A673 (cell line): ENCODE measurements at regions not wholly inside any gene's neighbourhood (a gene's known extent, or its start where the extent isn't known, plus 50 kb on each side); places are given as distances from the start of the nearest gene placed in this dataset.

Source experiments
- BruUV-seq: library from RNA; stranded (reverse); fragments of 400-500 nt; replicated peaks from 2 replicates; lab custom pipeline; 2021; lab: Mats Ljungman, UMichigan
- CTCF ChIA-PET: fragments of 300-600 bp; sonication (Branson Sonifier 250); formaldehyde crosslinking; loops from one replicate; lab custom pipeline; 2022; ENCODE audit warnings: antibody characterized with exemption; lab: Charles Lee
- POLR2A ChIA-PET: fragments of 300-600 bp; sonication (Branson Sonifier 250); formaldehyde crosslinking; loops from one replicate; lab custom pipeline; 2022; ENCODE audit warnings: antibody characterized with exemption; ENCODE audit not compliant: low non-redundant PET; lab: Charles Lee
- DNase-seq: peaks from one replicate; pipeline ENCODE4 v3.0.0-alpha.2; 2015; ENCODE audit warnings: low spot score
- H3K27ac ChIP-seq: fragments of 200-600 bp; sonication (generic); 2 replicates; pipeline ENCODE4 v1.5.1; 2016; ENCODE audit warnings: mixed run types, low read depth, mild to moderate bottlenecking, mixed read lengths, antibody characterized with exemption, low read length; ENCODE audit not compliant: poor library complexity, severe bottlenecking
- H3K27me3 ChIP-seq: fragments of 200-600 bp; sonication (generic); replicated peaks from 2 replicates; pipeline ENCODE4 v1.6.1; 2017; ENCODE audit warnings: mixed run types, low read depth, mild to moderate bottlenecking, mixed read lengths, antibody characterized with exemption, low read length; ENCODE audit not compliant: insufficient read depth, poor library complexity
- H3K36me3 ChIP-seq: fragments of 200-600 bp; sonication (generic); 2 replicates; pipeline ENCODE4 v1.6.1; 2016; ENCODE audit warnings: mixed run types, mild to moderate bottlenecking, mixed read lengths, antibody characterized with exemption, low read length; ENCODE audit not compliant: insufficient read depth, poor library complexity, severe bottlenecking
- H3K4me1 ChIP-seq: fragments of 200-600 bp; sonication (generic); 2 replicates; pipeline ENCODE4 v1.6.1; 2017; ENCODE audit warnings: mixed run types, mild to moderate bottlenecking, mixed read lengths, antibody characterized with exemption, low read length; ENCODE audit not compliant: insufficient read depth, poor library complexity, severe bottlenecking
- H3K4me3 ChIP-seq: fragments of 200-600 bp; sonication (generic); 2 replicates; pipeline ENCODE4 v1.5.1; 2016; ENCODE audit warnings: low read depth, mixed run types, mild to moderate bottlenecking, mixed read lengths, low read length; ENCODE audit not compliant: poor library complexity, severe bottlenecking
- H3K9me3 ChIP-seq: fragments of 200-600 bp; sonication (generic); 2 replicates; pipeline ENCODE4 v1.6.1; 2016; ENCODE audit warnings: mixed run types, low read depth, mild to moderate bottlenecking, mixed read lengths, antibody characterized with exemption, low read length; ENCODE audit not compliant: poor library complexity, severe bottlenecking
- CTCF ChIP-seq: fragments of 300-800, 200-600 bp; sonication (generic); conservative IDR thresholded peaks from 2 replicates; pipeline ENCODE4 v1.5.1; 2017; ENCODE audit warnings: low read depth, mild to moderate bottlenecking, antibody characterized with exemption, low read length, moderate library complexity, mixed read lengths
- EZH2 ChIP-seq: fragments of 200-600 bp; sonication (generic); IDR thresholded peaks from 2 replicates; pipeline ENCODE4 v1.6.1; 2017; ENCODE audit warnings: borderline replicate concordance, low read depth, mild to moderate bottlenecking, mixed read lengths, antibody characterized with exemption, low read length; ENCODE audit not compliant: poor library complexity, severe bottlenecking
- intact Hi-C: fragments of 100-400 bp; cut with micrococcal nuclease; formaldehyde crosslinking; loops from one replicate; pipeline ENCODE4 v1.10.0; 2022; ENCODE audit not compliant: unreplicated experiment

GRCh38 chr22:48853627-48854240 is 973.9 kb downstream of the BRD1 start:
- no peak for DNase-seq
- Histone ChIP-seq H3K9me3 (no peaks in the 10 kb centered on the region), H3K4me3 (no peak overlapping the region), H3K36me3 (no peaks in the 10 kb centered on the region), H3K27ac (no peak overlapping the region), H3K4me1 (no peaks in the 10 kb centered on the region), H3K27me3 (no peaks in the 10 kb centered on the region)
- intact Hi-C loops = no loop called here
- POLR2A ChIA-PET = no interaction called here
- no TSS peak for BruUV-seq
- CTCF ChIA-PET = no interaction called here
- TF ChIP-seq CTCF = no peak
- no peak for TF ChIP-seq EZH2

GRCh38 chr22:48851933-48852549 is 975.6 kb downstream of the BRD1 start:
- no peak for DNase-seq
- no peaks in the 10 kb centered on the region for H3K4me1 ChIP-seq
- ChIA-PET POLR2A (no interaction called here), CTCF (no interaction called here)
- no peaks in the 10 kb centered on the region for H3K27me3 ChIP-seq
- no peaks in the 10 kb centered on the region for H3K9me3 ChIP-seq
- TF ChIP-seq CTCF = no peak
- TF ChIP-seq EZH2 = no peak
- intact Hi-C loops = no loop called here
- H3K4me3 ChIP-seq = no peak overlapping the region
- H3K36me3 ChIP-seq = no peaks in the 10 kb centered on the region
- BruUV-seq = no TSS peak
- no peak overlapping the region for H3K27ac ChIP-seq

- ChIA-PET POLR2A (no interaction called here), CTCF (no interaction called here)
- no peak for DNase-seq
- Histone ChIP-seq H3K27ac (no peak overlapping the region), H3K9me3 (no peaks in the 10 kb centered on the region), H3K36me3 (no peaks in the 10 kb centered on the region), H3K4me3 (no peak overlapping the region), H3K27me3 (no peaks in the 10 kb centered on the region), H3K4me1 (no peaks in the 10 kb centered on the region)
- BruUV-seq = no TSS peak
- intact Hi-C loops = no loop called here
- no peak for TF ChIP-seq EZH2
These were observed 976.9 kb downstream of the BRD1 start for GRCh38 chr22:48850658-48851287.
